Forelimb muscle (tissue), 1 donor: ENCODE measurements at regions not wholly inside any gene's neighbourhood (a gene's known extent, or its start where the extent isn't known, plus 50 kb on each side); places are given as distances from the start of the nearest gene placed in this dataset.

Experiments
- DNase-seq: peaks from one replicate; pipeline ENCODE4 v3.0.0-alpha.2; 2013; ENCODE audit warnings: low read depth

DNA sequence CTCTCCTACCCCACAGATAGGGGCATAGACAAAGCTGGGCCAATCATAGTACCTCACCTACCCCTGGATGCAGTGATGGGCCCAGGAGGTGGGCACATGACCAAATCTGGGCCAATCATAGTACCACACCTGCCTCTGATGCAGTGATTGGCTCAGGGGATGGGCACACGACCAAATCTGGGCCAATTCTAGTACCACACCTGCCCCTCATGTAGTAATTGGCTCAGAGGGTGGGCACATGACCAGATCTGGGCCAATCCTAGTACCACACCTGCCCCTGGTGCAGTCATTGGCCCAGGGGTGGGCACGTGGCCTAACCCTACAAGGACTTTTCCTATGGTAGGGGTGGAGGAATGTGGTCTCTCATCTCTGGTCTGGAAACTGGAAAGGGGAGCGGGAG, 56.9 kb upstream of the MEF2A start:
- DNase-seq = no peak

DNA sequence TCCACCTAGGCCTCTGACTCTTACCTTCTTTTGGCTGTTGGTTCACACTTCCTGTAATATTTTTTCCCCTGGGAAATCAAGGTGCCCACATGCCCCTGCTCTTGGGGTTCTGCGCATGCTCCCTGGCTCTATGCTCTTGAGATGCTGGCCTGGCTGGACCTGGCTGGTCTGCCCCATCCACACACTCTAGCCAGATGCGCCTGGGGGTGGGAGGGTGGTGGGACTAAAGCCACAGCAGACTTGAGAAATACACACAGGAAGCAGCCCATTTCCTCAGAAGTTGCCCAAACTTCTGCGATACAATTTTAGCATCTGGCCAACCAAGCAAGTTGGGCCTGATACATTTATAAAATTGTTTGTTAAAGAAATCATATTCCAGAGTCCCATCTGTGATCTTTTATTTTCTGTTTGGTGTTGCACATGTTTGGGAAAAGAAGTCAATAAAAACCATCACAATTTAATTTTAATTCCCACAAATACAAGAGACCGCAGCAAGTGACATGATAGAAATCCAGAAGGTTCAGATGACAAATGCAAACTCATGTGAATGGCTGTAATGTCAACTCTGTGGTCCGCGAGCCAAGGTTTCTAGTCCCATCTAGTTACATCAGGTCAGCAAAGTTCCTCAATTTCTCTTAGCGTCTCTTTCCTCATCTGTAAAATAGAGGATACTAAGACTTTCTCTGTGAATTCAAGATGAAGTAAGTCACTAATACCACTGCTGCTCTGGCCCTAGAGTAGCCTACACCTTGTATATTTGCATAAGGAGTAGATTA, 55.9 kb upstream of the MEF2A start:
- no peak for DNase-seq

- no peak for DNase-seq
Observed at GRCh38 chr15:99511531-99511865, 54.3 kb upstream of the MEF2A start.

- no peak for DNase-seq
Observed at GRCh38 chr15:99511866-99512661, 53.7 kb upstream of the MEF2A start.

- DNase-seq = no peak
Observed at GRCh38 chr15:99514306-99514705, 51.5 kb upstream of the MEF2A start.
